ENCODE measurements at regions not wholly inside any gene's neighbourhood (a gene's known extent, or its start where the extent isn't known, plus 50 kb on each side); places are given as distances from the start of the nearest gene placed in this dataset.

GRCh38 chr11:95450547-95451123, 219.6 kb upstream of the SESN3 start:
- TF ChIP-seq CTCF (conservative IDR thresholded peaks at IDR 0.05 in 1 of 2, IDR thresholded peaks at IDR 0.05 in 1 of 2; ENCODE audit: low read depth in 1 of 2, low read length in 2 of 2): no peak
- TF ChIP-seq EZH2 (IDR thresholded peaks at IDR 0.05; ENCODE audit: low read length, missing control alignments): no peak
